ENCODE measurements at regions not wholly inside any gene's neighbourhood (a gene's known extent, or its start where the extent isn't known, plus 50 kb on each side); places are given as distances from the start of the nearest gene placed in this dataset.

GRCh38 chr4:3641501-3641900 lies 109.3 kb upstream of the LRPAP1 start:
- H3K27ac Mint-ChIP-seq = no peak overlapping the region
- no peak overlapping the region for H3K4me3 Mint-ChIP-seq
- H3K4me1 ChIP-seq (ENCODE audit: insufficient read depth, low read length) = no peaks in the 10 kb centered on the region
- DNase-seq (no peak), ATAC-seq (ENCODE audit: poor library complexity) (no peak)
- POLR2A ChIA-PET = no interaction called here
- H3K27me3 Mint-ChIP-seq = no peaks in the 10 kb centered on the region
- H3K36me3 Mint-ChIP-seq (ENCODE audit: low read depth) = no peaks in the 10 kb centered on the region
- no peaks in the 10 kb centered on the region for H3K9me3 Mint-ChIP-seq
- no peaks in the 10 kb centered on the region for H3K4me1 Mint-ChIP-seq (ENCODE audit: low read depth)
- H3K4me3 ChIP-seq (ENCODE audit: low read length) = no peak overlapping the region
- intact Hi-C loops (cut with DNase I, micrococcal nuclease) = no loop called here
- no peaks in the 10 kb centered on the region for H3K27me3 ChIP-seq (ENCODE audit: control insufficient read depth in 1 of 2, insufficient read depth in 2 of 2, low read length in 2 of 2)
- no peak for TF ChIP-seq CTCF (IDR thresholded peaks at IDR 0.05)
- no peak overlapping the region for H3K27ac ChIP-seq (ENCODE audit: low read depth in 1 of 2, low read length in 2 of 2)
- H3K36me3 ChIP-seq (ENCODE audit: insufficient read depth, low read length) = no peaks in the 10 kb centered on the region
- peaks cover 0 to 24% of the 10 kb centered on the region in 2 experiments for H3K9me3 ChIP-seq (ENCODE audit: control insufficient read depth in 1 of 2, insufficient read depth in 1 of 2, low read length in 2 of 2)
- CTCF ChIA-PET = no interaction called here

GRCh38 chr4:3640587-3640962 lies 108.4 kb upstream of the LRPAP1 start:
- no peaks in the 10 kb centered on the region for H3K9me3 Mint-ChIP-seq
- H3K27ac ChIP-seq (ENCODE audit: low read depth in 1 of 2, low read length in 2 of 2) = no peak overlapping the region
- DNase-seq = no peak
- no peaks in the 10 kb centered on the region for H3K27me3 Mint-ChIP-seq
- no peak overlapping the region for H3K4me3 ChIP-seq (ENCODE audit: low read length)
- H3K4me1 Mint-ChIP-seq (ENCODE audit: low read depth) = no peaks in the 10 kb centered on the region
- no peaks in the 10 kb centered on the region for H3K36me3 ChIP-seq (ENCODE audit: insufficient read depth, low read length)
- no peak for TF ChIP-seq CTCF (IDR thresholded peaks at IDR 0.05)
- no peak overlapping the region for H3K4me3 Mint-ChIP-seq
- peaks cover 0 to 28% of the 10 kb centered on the region in 2 experiments for H3K9me3 ChIP-seq (ENCODE audit: control insufficient read depth in 1 of 2, insufficient read depth in 1 of 2, low read length in 2 of 2)
- H3K27me3 ChIP-seq (ENCODE audit: control insufficient read depth in 1 of 2, insufficient read depth in 2 of 2, low read length in 2 of 2) = no peaks in the 10 kb centered on the region
- no peaks in the 10 kb centered on the region for H3K4me1 ChIP-seq (ENCODE audit: insufficient read depth, low read length)
- ChIA-PET POLR2A (no interaction called here), CTCF (no interaction called here)
- intact Hi-C loops (cut with DNase I, micrococcal nuclease) = no loop called here
- no peak for ATAC-seq (ENCODE audit: poor library complexity)
- no peaks in the 10 kb centered on the region for H3K36me3 Mint-ChIP-seq (ENCODE audit: low read depth)
- H3K27ac Mint-ChIP-seq = no peak overlapping the region

GRCh38 chr4:3639613-3640586 lies 107.7 kb upstream of the LRPAP1 start:
- Mint-ChIP-seq H3K4me1 (ENCODE audit: low read depth) (no peaks in the 10 kb centered on the region), H3K27ac (no peak overlapping the region), H3K27me3 (no peaks in the 10 kb centered on the region), H3K4me3 (no peak overlapping the region), H3K9me3 (no peaks in the 10 kb centered on the region), H3K36me3 (ENCODE audit: low read depth) (no peaks in the 10 kb centered on the region)
- Histone ChIP-seq H3K4me1 (ENCODE audit: insufficient read depth, low read length) (no peaks in the 10 kb centered on the region), H3K27me3 (ENCODE audit: control insufficient read depth in 1 of 2, insufficient read depth in 2 of 2, low read length in 2 of 2) (no peaks in the 10 kb centered on the region), H3K4me3 (ENCODE audit: low read length) (no peak overlapping the region), H3K9me3 (ENCODE audit: control insufficient read depth in 1 of 2, insufficient read depth in 1 of 2, low read length in 2 of 2) (peaks cover 0 to 34% of the 10 kb centered on the region in 2 experiments), H3K36me3 (ENCODE audit: insufficient read depth, low read length) (no peaks in the 10 kb centered on the region), H3K27ac (ENCODE audit: low read depth in 1 of 2, low read length in 2 of 2) (no peak overlapping the region)
- no peak for TF ChIP-seq CTCF (IDR thresholded peaks at IDR 0.05)
- ATAC-seq (ENCODE audit: poor library complexity) = no peak
- intact Hi-C loops (cut with DNase I, micrococcal nuclease) = no loop called here
- DNase-seq = no peak
- ChIA-PET POLR2A (no interaction called here), CTCF (no interaction called here)
